ENCODE measurements at regions not wholly inside any gene's neighbourhood (a gene's known extent, or its start where the extent isn't known, plus 50 kb on each side); places are given as distances from the start of the nearest gene placed in this dataset.

- TF ChIP-seq CTCF (IDR thresholded peaks at IDR 0.05; ENCODE audit: low read depth, low read length): no peak
- no peak overlapping the region for H3K4me3 ChIP-seq (ENCODE audit: low read depth, low read length)
- H3K36me3 ChIP-seq: no peaks in the 10 kb centered on the region
- DNase-seq: no peak
- no peaks in the 10 kb centered on the region for H3K27me3 ChIP-seq (ENCODE audit: insufficient read depth, low read depth, severe bottlenecking)
- no peak overlapping the region for H3K27ac ChIP-seq
- no peaks in the 10 kb centered on the region for H3K9me3 ChIP-seq (ENCODE audit: severe bottlenecking)
These were observed 87.1 kb downstream of the KIF2B start for GRCh38 chr17:53909802-53910201.

DNA sequence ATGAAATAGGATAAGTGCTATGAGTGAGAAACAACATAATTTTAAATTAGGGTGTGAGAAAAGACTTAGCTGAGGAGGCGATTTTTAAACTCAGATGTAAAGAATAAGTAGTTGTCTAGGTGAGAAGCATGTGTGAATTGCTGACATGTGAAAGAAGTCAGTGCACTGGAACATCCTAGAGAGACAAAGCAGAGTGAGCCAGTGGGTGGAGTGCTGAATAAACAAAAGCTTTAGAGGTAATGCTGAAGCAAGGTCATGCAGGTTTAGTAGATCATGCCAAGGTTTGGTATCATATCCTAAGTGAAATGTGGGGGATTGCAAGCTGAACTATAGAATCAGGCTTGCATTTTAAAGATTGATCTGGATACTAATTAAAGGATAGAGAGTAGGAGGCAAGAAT, 89.4 kb downstream of the KIF2B start:
- no peaks in the 10 kb centered on the region for H3K27me3 ChIP-seq (ENCODE audit: insufficient read depth, low read depth, severe bottlenecking)
- H3K9me3 ChIP-seq (ENCODE audit: severe bottlenecking): no peaks in the 10 kb centered on the region
- no peaks in the 10 kb centered on the region for H3K36me3 ChIP-seq
- H3K27ac ChIP-seq: no peak overlapping the region
- TF ChIP-seq CTCF (IDR thresholded peaks at IDR 0.05; ENCODE audit: low read depth, low read length): no peak
- no peak overlapping the region for H3K4me3 ChIP-seq (ENCODE audit: low read depth, low read length)
- no peak for DNase-seq

DNA sequence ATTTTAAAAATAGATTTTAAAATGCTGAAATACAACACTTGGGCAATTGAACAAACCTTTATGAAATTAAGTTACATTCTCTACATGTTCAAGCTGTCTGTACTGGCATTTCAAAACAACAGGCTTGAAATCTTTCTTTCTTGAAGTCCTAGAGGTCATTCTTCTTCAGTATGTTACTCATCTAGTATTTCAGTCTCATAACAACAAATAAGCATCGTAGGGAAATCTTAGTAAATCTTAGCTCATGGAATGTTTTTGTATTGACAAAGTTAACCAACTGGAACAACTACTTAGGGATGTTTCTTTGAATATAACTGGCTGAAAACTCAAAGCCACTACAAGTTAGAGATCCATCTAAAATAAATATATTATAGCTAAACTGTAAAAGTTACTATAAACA, 96.6 kb downstream of the KIF2B start:
- Histone ChIP-seq H3K9me3 (ENCODE audit: severe bottlenecking) (peaks cover 4% of the 10 kb centered on the region), H3K36me3 (no peaks in the 10 kb centered on the region), H3K27ac (no peak overlapping the region), H3K4me3 (ENCODE audit: low read depth, low read length) (no peak overlapping the region), H3K27me3 (ENCODE audit: insufficient read depth, low read depth, severe bottlenecking) (no peaks in the 10 kb centered on the region)
- DNase-seq: no peak
- no peak for TF ChIP-seq CTCF (IDR thresholded peaks at IDR 0.05; ENCODE audit: low read depth, low read length)

- no peak for DNase-seq
- TF ChIP-seq CTCF (IDR thresholded peaks at IDR 0.05; ENCODE audit: low read depth, low read length): no peak
- Histone ChIP-seq H3K27ac (no peak overlapping the region), H3K9me3 (ENCODE audit: severe bottlenecking) (no peaks in the 10 kb centered on the region), H3K36me3 (no peaks in the 10 kb centered on the region), H3K27me3 (ENCODE audit: insufficient read depth, low read depth, severe bottlenecking) (no peaks in the 10 kb centered on the region), H3K4me3 (ENCODE audit: low read depth, low read length) (no peak overlapping the region)
These were observed 102.1 kb downstream of the KIF2B start for GRCh38 chr17:53924530-53925455.

DNA sequence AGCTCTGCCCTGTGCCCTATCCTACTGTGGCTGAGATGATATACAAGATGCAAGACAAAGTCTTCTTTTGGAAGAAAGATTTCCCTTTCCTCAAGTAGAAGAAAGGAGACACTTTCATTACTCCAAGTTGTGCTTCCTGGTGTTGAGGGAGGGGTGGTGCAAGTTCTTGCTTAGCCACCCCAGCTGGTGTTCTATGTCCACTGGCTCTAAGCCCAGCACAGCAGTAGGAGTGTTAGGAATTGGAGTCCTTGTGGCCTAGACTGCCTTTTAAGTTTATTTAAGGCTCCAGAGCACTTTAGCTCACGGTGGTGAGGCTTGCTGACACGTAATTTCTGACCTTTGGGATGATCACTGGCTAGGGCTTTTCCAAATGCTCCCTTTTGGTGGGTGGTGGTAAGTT, 109.7 kb downstream of the KIF2B start:
- Histone ChIP-seq H3K4me3 (ENCODE audit: low read depth, low read length) (no peak overlapping the region), H3K9me3 (ENCODE audit: severe bottlenecking) (no peaks in the 10 kb centered on the region), H3K27me3 (ENCODE audit: insufficient read depth, low read depth, severe bottlenecking) (no peaks in the 10 kb centered on the region), H3K27ac (no peak overlapping the region), H3K36me3 (no peaks in the 10 kb centered on the region)
- DNase-seq: no peak
- TF ChIP-seq CTCF (IDR thresholded peaks at IDR 0.05; ENCODE audit: low read depth, low read length): no peak

DNA sequence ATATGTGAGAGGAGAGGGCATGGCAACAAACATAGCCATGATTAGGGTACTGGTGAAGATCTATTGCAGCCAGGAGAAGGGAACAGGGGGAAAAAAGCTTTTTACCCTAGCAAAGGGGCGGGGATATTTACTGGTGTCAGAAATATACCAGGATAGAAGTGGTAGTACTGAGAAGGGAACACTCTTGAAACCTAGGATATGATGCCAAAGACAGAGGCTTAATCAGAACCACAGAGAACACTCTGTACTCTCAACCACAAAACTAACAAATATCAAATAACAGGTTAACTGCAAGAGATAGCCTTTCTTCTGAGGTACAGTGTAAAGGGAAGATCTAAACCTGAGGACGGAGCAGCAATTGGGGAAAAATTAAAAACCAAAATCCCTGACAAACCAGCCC, 112.2 kb downstream of the KIF2B start:
- no peak overlapping the region for H3K4me3 ChIP-seq (ENCODE audit: low read depth, low read length)
- H3K27ac ChIP-seq: no peak overlapping the region
- H3K9me3 ChIP-seq (ENCODE audit: severe bottlenecking): no peaks in the 10 kb centered on the region
- no peaks in the 10 kb centered on the region for H3K36me3 ChIP-seq
- no peak for TF ChIP-seq CTCF (IDR thresholded peaks at IDR 0.05; ENCODE audit: low read depth, low read length)
- no peaks in the 10 kb centered on the region for H3K27me3 ChIP-seq (ENCODE audit: insufficient read depth, low read depth, severe bottlenecking)
- no peak for DNase-seq
